Superior temporal gyrus (tissue), 1 donor: ENCODE measurements at regions not wholly inside any gene's neighbourhood (a gene's known extent, or its start where the extent isn't known, plus 50 kb on each side); places are given as distances from the start of the nearest gene placed in this dataset.
A peak's percentile ranks its signal among the peaks of the same experiment; 100 is the strongest.

Source experiments
- DNase-seq: peaks from one replicate; pipeline ENCODE4 v3.0.0-alpha.2; 2016; ENCODE audit errors: extremely low spot score

DNA sequence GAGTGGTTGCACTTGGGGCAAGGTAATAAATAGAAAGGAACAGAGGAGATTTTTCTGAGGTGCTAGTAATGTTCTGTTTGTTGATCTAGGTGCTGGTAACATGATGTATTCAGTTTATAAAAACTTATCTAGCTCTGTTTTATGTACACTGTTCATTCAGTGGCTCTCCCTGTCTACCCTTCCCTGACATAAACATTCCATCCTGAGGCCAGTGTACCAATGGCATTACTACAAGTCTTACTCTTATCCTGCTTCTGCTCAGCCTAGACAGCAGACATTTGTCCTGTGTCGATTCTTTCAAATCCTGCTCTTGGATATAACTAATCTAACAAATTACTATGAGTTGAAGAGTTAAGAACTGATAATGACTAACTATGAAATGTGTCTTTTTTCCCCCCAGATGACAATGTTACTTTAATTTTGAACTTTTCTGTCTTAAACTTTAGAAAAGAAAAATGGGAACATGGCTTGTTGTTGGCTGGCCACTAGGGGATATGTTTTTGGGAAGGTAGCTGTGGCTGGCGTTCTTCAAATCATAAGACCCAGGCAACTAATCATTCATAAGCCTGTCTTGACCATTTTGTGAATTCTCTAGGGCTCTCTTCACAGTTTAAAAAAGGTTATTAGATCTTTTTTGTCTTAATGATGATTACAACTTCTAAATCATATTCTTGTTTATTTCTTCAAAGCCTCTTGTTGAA, 390.9 kb downstream of the PBX1 start:
- DNase-seq: no peak

DNA sequence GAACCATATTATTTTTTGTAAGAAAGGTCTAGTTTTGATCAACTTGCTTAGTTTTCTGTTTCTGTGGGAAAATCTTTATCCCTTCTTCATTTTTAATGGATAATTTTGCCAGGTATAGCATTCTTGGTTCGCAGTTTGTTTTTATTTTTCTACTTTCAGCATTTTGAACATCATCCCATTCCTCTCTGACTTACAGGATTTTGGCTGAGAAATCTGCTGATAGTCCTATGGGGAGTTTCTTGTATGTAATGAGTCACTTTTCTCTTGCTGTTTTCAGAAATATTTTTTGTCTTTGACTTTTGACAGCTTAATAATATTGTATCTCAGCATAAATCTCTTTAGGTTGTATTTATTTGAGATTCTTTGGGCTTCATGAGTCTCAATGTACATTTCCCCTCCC, 389.1 kb downstream of the PBX1 start:
- DNase-seq: no peak

DNA sequence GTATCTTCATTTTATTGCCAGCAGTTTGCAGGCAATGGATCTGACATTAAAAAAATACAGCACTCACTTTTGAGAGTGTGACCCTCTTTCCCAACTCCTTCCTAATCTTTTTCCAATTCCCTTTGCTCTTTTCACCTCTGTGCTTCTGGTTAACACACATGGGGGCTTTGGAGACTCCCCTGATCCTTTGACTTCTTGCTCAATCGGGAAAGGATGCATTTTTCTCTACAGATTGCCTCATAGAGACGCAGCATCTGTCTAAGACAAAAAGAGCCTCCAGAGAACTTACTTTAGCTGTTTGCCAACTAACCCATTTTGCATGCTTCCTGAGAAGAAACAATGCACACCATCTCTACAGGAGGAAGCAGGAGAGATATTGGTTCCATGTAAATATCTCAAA, 378.3 kb downstream of the PBX1 start:
- no peak for DNase-seq

DNA sequence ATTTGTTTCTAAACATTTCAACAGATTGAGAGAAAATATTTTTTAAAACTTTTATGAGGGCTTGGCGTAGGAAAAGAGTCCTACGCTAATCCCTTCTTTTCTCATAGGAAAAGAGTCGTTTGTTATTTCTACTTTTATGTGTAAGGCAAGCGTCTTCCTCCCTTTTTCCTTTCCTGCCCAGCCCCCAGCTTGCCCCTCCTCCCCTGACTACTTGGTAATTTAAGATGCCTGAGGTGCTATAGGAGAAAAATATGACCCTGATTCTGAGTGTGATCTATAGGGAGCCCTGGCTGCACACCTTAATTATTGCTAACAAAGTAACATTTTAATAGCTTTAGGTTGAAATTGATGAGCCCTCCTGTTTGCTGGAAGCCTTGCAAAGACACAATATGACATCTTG, 373.6 kb downstream of the PBX1 start:
- DNase-seq: no peak

DNA sequence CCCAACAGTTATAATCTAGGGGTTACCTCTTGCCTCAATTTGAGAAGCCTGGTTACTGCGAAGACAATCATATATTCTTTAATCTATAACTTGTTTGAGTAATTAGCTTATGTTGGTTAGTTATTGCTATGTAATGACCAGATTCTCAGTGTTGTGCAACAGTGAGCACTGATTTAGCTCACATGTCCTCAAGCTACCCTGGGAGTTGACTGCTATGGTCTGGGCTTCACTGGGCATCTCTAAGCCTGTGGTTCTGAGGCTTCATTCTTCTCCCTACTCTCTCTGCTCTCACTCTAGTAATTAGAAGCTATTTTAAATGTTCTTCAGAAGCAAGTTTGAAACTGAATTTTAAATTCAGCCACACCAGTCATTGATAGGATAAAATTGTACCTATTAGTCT, 371.8 kb downstream of the PBX1 start:
- no peak for DNase-seq

DNA sequence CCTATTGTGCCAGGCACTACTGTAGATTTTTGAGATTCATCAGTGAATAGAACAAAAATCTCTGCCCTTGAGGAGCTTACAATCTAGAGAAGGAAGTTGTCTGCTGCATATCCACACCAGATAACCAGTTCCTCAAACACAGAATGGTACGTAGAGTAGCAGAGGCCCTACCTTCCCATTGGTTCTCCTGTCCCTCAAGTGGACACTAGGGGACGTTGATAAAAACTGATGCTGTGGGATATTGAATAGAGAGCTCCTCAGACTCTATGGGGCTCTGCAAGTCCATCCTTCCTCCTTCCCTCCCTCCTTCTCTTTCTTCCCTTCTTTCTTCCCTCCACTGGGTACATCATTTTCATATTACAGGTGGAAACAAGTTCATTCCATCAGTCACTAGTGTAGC, 371.3 kb downstream of the PBX1 start:
- no peak for DNase-seq

DNA sequence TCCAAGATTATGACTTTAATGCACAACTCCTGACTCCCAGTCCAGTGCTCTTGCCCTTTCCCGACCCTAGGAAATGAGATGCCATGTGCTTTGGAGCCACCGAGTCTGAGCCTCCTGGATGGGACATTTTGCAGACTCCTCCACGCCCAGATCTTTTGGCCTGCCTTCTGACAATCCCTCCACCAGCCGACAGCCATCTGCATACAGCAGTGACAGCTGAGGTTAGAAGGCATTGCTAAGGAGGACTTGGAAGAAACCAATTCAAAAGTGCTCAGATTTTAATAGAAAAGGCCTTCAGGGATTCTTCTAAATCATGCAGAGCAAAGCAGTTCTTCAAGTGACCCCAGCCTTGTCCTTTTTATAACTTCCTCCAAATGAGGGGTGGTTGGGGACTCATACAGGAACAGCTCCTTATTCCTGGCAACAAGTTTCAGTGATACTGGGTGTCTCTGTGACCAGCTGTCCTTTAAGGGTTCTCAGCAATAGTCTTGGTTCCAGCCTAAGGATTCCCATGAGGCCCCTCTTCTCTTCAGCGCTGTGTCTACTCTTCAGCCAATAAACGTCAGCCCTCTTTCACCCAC, 369.3 kb downstream of the PBX1 start:
- DNase-seq: no peak

DNA sequence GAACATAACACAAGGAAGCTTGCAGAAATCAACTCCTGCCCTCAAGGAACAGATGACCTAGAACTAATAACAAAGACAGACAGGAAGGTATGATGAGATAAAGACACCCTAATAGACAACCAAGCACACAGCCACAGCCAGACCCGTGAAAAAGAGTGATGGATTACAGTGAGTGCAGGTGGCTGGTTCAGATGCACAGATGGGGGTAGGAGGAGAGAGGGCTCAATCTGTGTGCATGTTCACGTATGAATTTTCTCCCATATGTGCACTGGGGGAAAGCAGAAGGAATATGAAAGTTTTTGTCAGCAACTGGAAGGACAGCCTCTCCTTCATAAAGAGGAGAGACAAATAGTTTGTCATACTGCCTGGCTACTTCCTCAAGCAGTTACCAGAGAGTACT, 367.1 kb downstream of the PBX1 start:
- no peak for DNase-seq

DNA sequence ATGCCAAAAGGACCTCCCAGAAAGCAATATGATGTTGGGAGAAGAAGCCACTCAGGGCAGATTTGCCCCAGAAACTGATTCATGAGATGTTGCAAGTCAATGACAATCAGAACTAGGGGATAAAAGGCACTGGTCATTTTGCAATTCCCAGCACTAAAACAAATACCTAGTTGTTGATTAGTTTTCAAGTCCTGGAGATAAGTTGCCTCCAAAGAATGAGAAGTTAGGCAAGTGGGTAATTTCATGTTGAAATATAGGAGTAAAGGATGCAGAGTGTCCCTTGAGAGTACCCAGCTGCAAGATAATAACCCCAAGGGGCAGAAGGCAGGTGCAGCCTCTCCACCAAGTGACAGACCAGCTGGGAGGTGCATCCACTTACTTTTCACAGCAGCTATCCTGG, 363.6 kb downstream of the PBX1 start:
- no peak for DNase-seq

DNA sequence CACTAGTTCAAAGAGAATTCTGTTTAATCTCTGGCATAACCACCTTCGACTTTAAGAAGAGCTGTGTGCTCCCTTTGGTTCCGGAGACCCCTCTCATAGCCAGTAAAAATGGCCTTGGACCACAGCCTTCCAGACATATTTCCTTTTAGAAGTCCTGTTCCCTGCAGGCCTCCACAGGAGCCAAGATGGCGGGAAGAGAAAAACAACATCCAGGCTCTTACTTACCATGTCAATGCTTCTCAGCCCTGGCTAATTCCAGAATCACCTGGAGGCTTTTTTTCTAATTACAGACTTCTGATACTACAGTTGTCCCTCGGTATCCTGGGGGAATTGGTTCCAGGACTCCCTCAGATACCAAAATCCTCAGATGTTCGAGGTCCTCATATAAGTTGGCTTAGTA, 362.5 kb downstream of the PBX1 start:
- DNase-seq: no peak

DNA sequence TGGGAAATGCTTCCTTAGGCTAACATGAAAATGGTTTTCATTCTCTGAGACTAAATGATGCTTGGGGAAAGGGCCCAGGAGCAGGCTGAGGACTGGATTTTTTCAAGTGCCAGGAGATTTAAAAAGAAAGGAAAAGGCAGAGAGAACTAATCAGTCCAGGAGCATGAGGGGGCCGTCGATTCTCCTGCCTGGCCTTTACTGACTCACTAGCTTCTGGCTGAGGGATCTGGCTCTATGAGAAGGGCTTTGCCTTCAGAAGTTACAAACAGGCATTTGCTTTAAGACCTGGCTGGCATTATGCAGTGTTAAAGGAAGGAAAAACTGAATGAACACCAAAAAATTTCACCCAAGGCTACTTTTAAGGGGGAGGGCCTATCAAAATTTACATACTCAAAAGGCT, 359.2 kb downstream of the PBX1 start:
- DNase-seq: no peak

DNA sequence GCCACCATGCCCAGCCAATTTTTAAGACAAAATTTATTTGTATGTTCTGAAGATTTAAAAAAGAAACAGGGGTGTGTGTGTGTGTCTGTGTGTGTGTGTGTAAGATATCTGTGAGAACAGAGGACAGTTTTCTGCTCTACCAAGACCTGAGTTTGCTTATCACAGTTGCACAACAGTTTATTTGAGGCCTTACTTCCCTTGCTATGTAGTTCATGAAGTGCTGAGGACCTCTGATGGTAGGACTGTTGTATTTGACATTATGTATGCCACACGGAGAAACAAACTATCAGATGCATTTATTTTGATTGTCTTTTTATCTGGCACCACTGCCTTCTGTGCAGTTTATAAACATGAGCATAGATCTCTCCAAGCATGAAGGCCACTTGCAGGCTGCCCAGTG, 355.2 kb downstream of the PBX1 start:
- peak; percentile 56 for DNase-seq

DNA sequence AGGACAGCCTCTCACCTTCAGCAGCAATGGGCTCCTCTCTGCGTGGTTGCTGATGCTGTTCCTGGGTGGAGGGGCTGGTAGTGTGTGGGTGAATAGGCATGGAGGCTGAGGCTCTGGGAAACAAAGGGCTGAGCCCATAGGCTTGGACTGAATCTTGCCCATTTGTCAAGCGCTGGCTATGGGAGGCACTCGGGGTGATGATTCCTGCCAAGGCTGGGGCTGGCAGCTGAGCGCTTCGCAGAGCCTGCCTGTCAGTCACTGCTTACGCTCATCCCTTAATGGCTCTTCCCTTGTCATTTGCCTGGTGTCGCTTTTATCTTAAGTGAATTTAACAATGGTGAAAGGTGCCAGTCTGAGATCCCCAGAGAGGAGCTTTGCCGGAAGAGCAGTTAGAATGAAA, 353.3 kb downstream of the PBX1 start:
- DNase-seq: no peak

DNA sequence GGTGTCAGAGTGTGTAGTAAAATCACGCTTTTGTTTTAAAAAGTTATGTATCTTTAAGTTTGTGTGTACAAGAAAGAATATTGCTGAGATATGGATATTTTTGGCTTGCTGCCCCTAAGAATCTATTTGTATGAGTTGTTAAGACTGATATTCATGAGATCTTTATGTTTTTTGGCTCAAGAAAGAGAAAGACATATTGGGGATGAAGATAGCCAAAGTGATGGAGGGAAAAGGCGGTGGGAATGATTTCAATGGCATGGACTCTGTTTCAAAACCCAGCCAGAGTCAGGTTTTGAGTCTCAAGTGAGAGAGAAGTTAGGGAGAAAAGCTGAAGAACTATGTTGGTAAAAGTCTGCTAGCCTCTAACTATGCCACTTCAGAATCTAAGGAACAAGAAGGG, 351.7 kb downstream of the PBX1 start:
- DNase-seq: no peak

DNA sequence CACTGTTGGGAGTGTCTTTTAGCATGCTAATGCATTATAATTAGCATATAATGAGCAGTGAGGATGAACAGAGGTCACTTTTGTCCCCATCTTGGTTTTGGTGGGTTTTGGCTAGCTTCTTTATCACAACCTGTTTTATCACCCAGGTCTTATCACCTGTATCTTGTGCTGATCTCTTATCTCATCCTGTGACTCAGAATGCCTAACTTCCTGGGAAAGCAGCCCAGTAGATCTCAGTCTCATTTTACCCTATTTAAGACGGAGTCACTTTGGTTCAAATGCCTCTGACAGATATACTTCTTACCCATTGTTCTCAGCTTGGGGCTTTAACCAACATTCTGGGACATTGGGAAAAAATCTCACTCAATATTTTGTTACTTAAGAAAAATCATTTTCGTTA, 348.7 kb downstream of the PBX1 start:
- DNase-seq: no peak

DNA sequence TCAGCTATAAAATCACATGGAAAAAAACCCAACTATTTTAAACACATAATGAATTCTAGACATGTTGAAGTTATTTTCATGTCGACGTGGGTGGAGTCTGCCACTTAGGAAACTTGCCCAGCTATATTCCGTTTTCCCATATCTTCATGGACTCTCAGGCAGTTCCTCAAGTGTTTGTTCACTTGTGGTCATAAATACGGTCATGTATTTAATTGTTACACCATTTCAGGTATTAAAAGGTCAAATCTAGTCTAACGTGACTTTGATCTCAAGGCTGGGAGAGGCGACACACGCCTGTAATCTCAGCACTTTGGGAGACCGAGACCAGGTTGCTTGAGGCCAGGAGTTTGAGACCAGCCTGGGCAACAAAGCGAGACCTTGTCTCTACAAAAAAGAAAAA, 346.9 kb downstream of the PBX1 start:
- no peak for DNase-seq

DNA sequence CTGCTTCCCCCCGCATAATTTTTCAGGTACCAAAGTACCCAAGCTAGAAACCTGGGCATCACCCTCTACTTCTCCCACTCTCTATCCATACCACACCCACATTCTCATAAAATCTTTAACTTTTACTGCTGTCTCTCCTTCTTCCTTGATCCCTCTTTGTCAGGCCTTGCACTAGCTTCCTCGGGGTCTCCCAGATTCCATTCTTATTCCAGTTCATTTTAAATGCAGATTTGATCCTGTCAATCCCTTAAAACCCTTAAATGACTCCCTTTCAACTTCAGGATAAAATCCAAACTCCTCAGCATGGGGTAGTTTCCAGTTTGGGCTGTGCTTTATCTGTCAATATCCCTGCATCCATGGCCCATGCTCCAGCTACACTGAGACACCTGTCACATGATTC, 343.5 kb downstream of the PBX1 start:
- no peak for DNase-seq
